H9 (cell line): ENCODE measurements at regions not wholly inside any gene's neighbourhood (a gene's known extent, or its start where the extent isn't known, plus 50 kb on each side); places are given as distances from the start of the nearest gene placed in this dataset.

ENCODE experiments used
- DNase-seq: peaks from one replicate; pipeline ENCODE4 v3.0.0-alpha.2; 2017
- H2AFZ ChIP-seq: one replicate; pipeline ENCODE4 v1.6.1; 2013; ENCODE audit warnings: mild to moderate bottlenecking, low read length, control low read depth, moderate library complexity
- H2AK5ac ChIP-seq: 2 replicates; pipeline ENCODE4 v1.6.1; 2013; ENCODE audit warnings: low read length, control low read depth, mixed read lengths; ENCODE audit not compliant: insufficient read length
- H2BK120ac ChIP-seq: one replicate; pipeline ENCODE4 v1.6.1; 2013; ENCODE audit warnings: low read depth, mild to moderate bottlenecking, low read length, control low read depth, inconsistent platforms; ENCODE audit not compliant: poor library complexity, severe bottlenecking
- H2BK12ac ChIP-seq: 2 replicates; pipeline ENCODE4 v1.6.1; 2013; ENCODE audit warnings: low read length, control low read depth, mixed read lengths, low read depth; ENCODE audit not compliant: insufficient read length
- H2BK15ac ChIP-seq: 2 replicates; pipeline ENCODE4 v1.6.1; 2013; ENCODE audit warnings: low read depth, low read length, control low read depth
- H2BK20ac ChIP-seq: one replicate; pipeline ENCODE4 v1.6.1; 2013; ENCODE audit warnings: low read depth, mild to moderate bottlenecking, low read length, control low read depth, inconsistent platforms; ENCODE audit not compliant: poor library complexity, severe bottlenecking
- H2BK5ac ChIP-seq: 2 replicates; pipeline ENCODE4 v1.6.1; 2013; ENCODE audit warnings: low read length, control low read depth, mixed read lengths; ENCODE audit not compliant: insufficient read length
- H3K14ac ChIP-seq: 2 replicates; pipeline ENCODE4 v1.6.1; 2013; ENCODE audit warnings: low read length, control low read depth; ENCODE audit not compliant: insufficient read depth
- H3K18ac ChIP-seq: 2 replicates; pipeline ENCODE4 v1.6.1; 2013; ENCODE audit warnings: low read depth, mild to moderate bottlenecking, mixed read lengths, low read length, control low read depth; ENCODE audit not compliant: insufficient read length
- H3K23ac ChIP-seq: 2 replicates; pipeline ENCODE4 v1.6.1; 2013; ENCODE audit warnings: low read length, control low read depth, mixed read lengths, low read depth; ENCODE audit not compliant: insufficient read length
- H3K23me2 ChIP-seq: 2 replicates; pipeline ENCODE4 v1.6.1; 2013; ENCODE audit warnings: low read depth, mild to moderate bottlenecking, mixed read lengths, low read length, control low read depth; ENCODE audit not compliant: insufficient read length, poor library complexity, severe bottlenecking
- H3K27ac ChIP-seq: 2 replicates; pipeline ENCODE4 v1.5.1; 2013; ENCODE audit warnings: low read length, control low read depth, mixed read lengths, low read depth; ENCODE audit not compliant: insufficient read length
- H3K27me3 ChIP-seq: 2 replicates; pipeline ENCODE4 v1.6.1; 2013; ENCODE audit warnings: low read length, control low read depth, inconsistent platforms; ENCODE audit not compliant: insufficient read depth
- H3K4ac ChIP-seq: 2 replicates; pipeline ENCODE4 v1.6.1; 2013; ENCODE audit warnings: low read depth, mild to moderate bottlenecking, control low read depth, inconsistent platforms, low read length, moderate library complexity
- H3K4me1 ChIP-seq: 2 replicates; pipeline ENCODE4 v1.6.1; 2013; ENCODE audit warnings: low read length, control low read depth, inconsistent platforms; ENCODE audit not compliant: insufficient read depth
- H3K4me2 ChIP-seq: 2 replicates; pipeline ENCODE4 v1.6.1; 2013; ENCODE audit warnings: low read length, control low read depth, mixed read lengths; ENCODE audit not compliant: insufficient read length, insufficient read depth
- H3K56ac ChIP-seq: 2 replicates; pipeline ENCODE4 v1.6.1; 2013; ENCODE audit warnings: low read depth, mild to moderate bottlenecking, mixed read lengths, low read length, control low read depth; ENCODE audit not compliant: insufficient read length
- H3K79me1 ChIP-seq: 2 replicates; pipeline ENCODE4 v1.6.1; 2013; ENCODE audit warnings: low read depth, mild to moderate bottlenecking, moderate library complexity, low read length, control low read depth, inconsistent platforms; ENCODE audit not compliant: insufficient read depth, poor library complexity, severe bottlenecking
- H3K79me2 ChIP-seq: 2 replicates; pipeline ENCODE4 v1.6.1; 2013; ENCODE audit warnings: low read length, control low read depth, inconsistent platforms; ENCODE audit not compliant: insufficient read depth
- H3K9ac ChIP-seq: 2 replicates; pipeline ENCODE4 v1.6.1; 2013; ENCODE audit warnings: low read length, control low read depth, mixed read lengths; ENCODE audit not compliant: insufficient read length; ENCODE audit errors: extremely low read depth
- H3K9me3 ChIP-seq: one replicate; pipeline ENCODE4 v1.6.1; 2013; ENCODE audit warnings: low read depth, low read length, inconsistent platforms; ENCODE audit not compliant: control insufficient read depth
- H3T11ph ChIP-seq: one replicate; pipeline ENCODE4 v1.6.1; 2013; ENCODE audit warnings: mild to moderate bottlenecking, low read length, control low read depth, inconsistent platforms
- H4K20me1 ChIP-seq: one replicate; pipeline ENCODE4 v1.6.1; 2013; ENCODE audit not compliant: control insufficient read depth, insufficient read length, insufficient read depth
- H4K5ac ChIP-seq: 2 replicates; pipeline ENCODE4 v1.6.1; 2013; ENCODE audit warnings: low read depth, mild to moderate bottlenecking, mixed read lengths, low read length, control low read depth; ENCODE audit not compliant: insufficient read length
- H4K8ac ChIP-seq: replicated peaks from 2 replicates; pipeline ENCODE4 v1.6.1; 2013; ENCODE audit warnings: low read length, control low read depth, mixed read lengths, low read depth; ENCODE audit not compliant: insufficient read length
- H4K91ac ChIP-seq: 2 replicates; pipeline ENCODE4 v1.6.1; 2013; ENCODE audit warnings: low read depth, mild to moderate bottlenecking, moderate library complexity, mixed read lengths, low read length, control low read depth; ENCODE audit not compliant: insufficient read length
- H3K27ac Mint-ChIP-seq, 3 experiments: 2 replicates in 2 of 3; 3 replicates in 1 of 3; pipeline ENCODE4 v1.8.0; 2020 to 2021; ENCODE audit warnings: mixed read lengths in 3 of 3, mild to moderate bottlenecking in 1 of 3, moderate library complexity in 1 of 3
- H3K27me3 Mint-ChIP-seq: 2 replicates; pipeline ENCODE4 v1.8.0; 2021; ENCODE audit warnings: low read depth, mild to moderate bottlenecking, moderate library complexity, mixed read lengths
- H3K36me3 Mint-ChIP-seq, 3 experiments: 2 replicates in 2 of 3; 3 replicates in 1 of 3; pipeline ENCODE4 v1.8.0; 2020 to 2021; ENCODE audit warnings: low read depth in 3 of 3, mixed read lengths in 3 of 3; ENCODE audit not compliant: insufficient read depth in 1 of 3
- H3K4me1 Mint-ChIP-seq, 2 experiments: 2 replicates each; pipeline ENCODE4 v1.8.0; 2020; ENCODE audit warnings: mixed read lengths in 2 of 2
- H3K4me3 Mint-ChIP-seq, 2 experiments: 2 replicates in 1 of 2; 3 replicates in 1 of 2; pipeline ENCODE4 v1.8.0; 2020 to 2021; ENCODE audit warnings: mild to moderate bottlenecking in 2 of 2, mixed read lengths in 2 of 2, moderate library complexity in 1 of 2
- H3K9me3 Mint-ChIP-seq, 2 experiments: 2 replicates in 1 of 2; 3 replicates in 1 of 2; pipeline ENCODE4 v1.8.0; 2020; ENCODE audit warnings: mild to moderate bottlenecking in 2 of 2, mixed read lengths in 2 of 2, moderate library complexity in 1 of 2
- TF ChIP-seq, protein P1 (sequence below): fragments of 200-600 bp; sonication (generic); conservative IDR thresholded peaks from 3 replicates; pipeline ENCODE4 v1.8.0; 2021; ENCODE audit warnings: antibody characterized with exemption, mild to moderate bottlenecking

DNA sequence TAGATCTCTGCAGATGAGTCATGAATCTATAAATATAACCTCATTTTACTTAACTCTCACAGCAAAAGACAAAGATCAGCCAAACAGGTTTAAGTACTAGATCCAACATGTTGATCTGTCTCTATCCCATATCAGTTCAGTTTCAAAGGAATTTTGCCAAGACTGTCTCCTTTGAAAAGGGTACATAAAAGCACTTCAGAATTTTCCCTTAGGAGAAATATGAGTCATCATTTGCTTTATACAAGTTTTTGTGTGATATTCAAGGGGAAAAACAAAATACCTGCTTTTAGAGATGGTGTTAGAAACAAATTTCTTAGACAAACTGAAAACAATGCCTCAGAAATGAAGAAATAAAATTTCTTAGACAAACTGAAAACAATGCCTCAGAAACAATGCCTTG, 73.5 kb upstream of the LRRC7 start:
- H2AK5ac ChIP-seq = no peak overlapping the region
- H4K8ac ChIP-seq = no peak overlapping the region
- no peak overlapping the region for H3K9ac ChIP-seq
- H3K4ac ChIP-seq = no peak overlapping the region
- H2BK12ac ChIP-seq = no peak overlapping the region
- Mint-ChIP-seq H3K36me3 (no peaks in the 10 kb centered on the region), H3K27me3 (no peaks in the 10 kb centered on the region), H3K4me3 (no peak overlapping the region), H3K9me3 (no peaks in the 10 kb centered on the region), H3K4me1 (peaks cover 0 to 2% of the 10 kb centered on the region in 2 experiments; a peak in 2 of 4 replicates), H3K27ac (no peak overlapping the region)
- no peak overlapping the region for H3K14ac ChIP-seq
- H3K23ac ChIP-seq = no peak overlapping the region
- H3K9me3 ChIP-seq = no peaks in the 10 kb centered on the region
- no peaks in the 10 kb centered on the region for H3K27me3 ChIP-seq
- no peaks in the 10 kb centered on the region for H3K4me1 ChIP-seq
- no peak overlapping the region for H2BK120ac ChIP-seq
- H3T11ph ChIP-seq = no peak overlapping the region
- TF ChIP-seq, protein P1, sequence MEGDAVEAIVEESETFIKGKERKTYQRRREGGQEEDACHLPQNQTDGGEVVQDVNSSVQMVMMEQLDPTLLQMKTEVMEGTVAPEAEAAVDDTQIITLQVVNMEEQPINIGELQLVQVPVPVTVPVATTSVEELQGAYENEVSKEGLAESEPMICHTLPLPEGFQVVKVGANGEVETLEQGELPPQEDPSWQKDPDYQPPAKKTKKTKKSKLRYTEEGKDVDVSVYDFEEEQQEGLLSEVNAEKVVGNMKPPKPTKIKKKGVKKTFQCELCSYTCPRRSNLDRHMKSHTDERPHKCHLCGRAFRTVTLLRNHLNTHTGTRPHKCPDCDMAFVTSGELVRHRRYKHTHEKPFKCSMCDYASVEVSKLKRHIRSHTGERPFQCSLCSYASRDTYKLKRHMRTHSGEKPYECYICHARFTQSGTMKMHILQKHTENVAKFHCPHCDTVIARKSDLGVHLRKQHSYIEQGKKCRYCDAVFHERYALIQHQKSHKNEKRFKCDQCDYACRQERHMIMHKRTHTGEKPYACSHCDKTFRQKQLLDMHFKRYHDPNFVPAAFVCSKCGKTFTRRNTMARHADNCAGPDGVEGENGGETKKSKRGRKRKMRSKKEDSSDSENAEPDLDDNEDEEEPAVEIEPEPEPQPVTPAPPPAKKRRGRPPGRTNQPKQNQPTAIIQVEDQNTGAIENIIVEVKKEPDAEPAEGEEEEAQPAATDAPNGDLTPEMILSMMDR = no peak
- H2BK20ac ChIP-seq = no peak overlapping the region
- no peak overlapping the region for H2AFZ ChIP-seq
- DNase-seq = no peak
- no peak overlapping the region for H3K56ac ChIP-seq
- no peak overlapping the region for H2BK5ac ChIP-seq
- H4K91ac ChIP-seq = no peak overlapping the region
- H3K79me2 ChIP-seq = no peaks in the 10 kb centered on the region
- no peak overlapping the region for H2BK15ac ChIP-seq
- no peaks in the 10 kb centered on the region for H4K20me1 ChIP-seq
- no peak overlapping the region for H3K18ac ChIP-seq
- no peak overlapping the region for H3K4me2 ChIP-seq
- no peaks in the 10 kb centered on the region for H3K23me2 ChIP-seq
- H3K27ac ChIP-seq = no peak overlapping the region
- no peak overlapping the region for H4K5ac ChIP-seq
- H3K79me1 ChIP-seq = no peaks in the 10 kb centered on the region
